ENCODE measurements at regions not wholly inside any gene's neighbourhood (a gene's known extent, or its start where the extent isn't known, plus 50 kb on each side); places are given as distances from the start of the nearest gene placed in this dataset.
"Not testable (repeated sequence)": the region's sequence is repeated elsewhere in the genome, so short reads cannot be mapped to it uniquely, and the experiment has no call there.

GRCh38 chr6:11469684-11470083, 67.9 kb upstream of the TMEM170B start:
- POLR2A ChIA-PET, result no interaction called here
- no peak for DNase-seq (ENCODE audit: extremely low spot score)
- TF ChIP-seq CTCF (IDR thresholded peaks at IDR 0.05; ENCODE audit: control extremely low read depth, extremely low read depth, low read depth, missing control alignments), result no peak
- CTCF ChIA-PET, result interaction anchor here (1.5 to 1.7 kb wide), 2 partner anchors 18 to 26 kb away, joined by 3 to 4 read pairs; no protein-coding TSS in a partner anchor

GRCh38 chr6:11468271-11468670, 69.3 kb upstream of the TMEM170B start:
- DNase-seq (ENCODE audit: extremely low spot score); POLR2A ChIA-PET: not testable (repeated sequence)
- CTCF ChIA-PET, result interaction anchor here (0.8 to 1.6 kb wide), 3 partner anchors 17 to 210 kb away, joined by 3 to 4 read pairs (median 3); no protein-coding TSS in a partner anchor

- CTCF ChIA-PET, result interaction anchor here (1.2 to 2.0 kb wide), 3 partner anchors 26 to 209 kb away, joined by 3 to 10 read pairs (median 4); no protein-coding TSS in a partner anchor
- peak; percentile 39 for DNase-seq (ENCODE audit: extremely low spot score)
- no peak for TF ChIP-seq CTCF (IDR thresholded peaks at IDR 0.05; ENCODE audit: control extremely low read depth, extremely low read depth, low read depth, missing control alignments)
- POLR2A ChIA-PET, result no interaction called here
These were observed 70.2 kb upstream of the TMEM170B start for GRCh38 chr6:11467364-11467763.

DNA sequence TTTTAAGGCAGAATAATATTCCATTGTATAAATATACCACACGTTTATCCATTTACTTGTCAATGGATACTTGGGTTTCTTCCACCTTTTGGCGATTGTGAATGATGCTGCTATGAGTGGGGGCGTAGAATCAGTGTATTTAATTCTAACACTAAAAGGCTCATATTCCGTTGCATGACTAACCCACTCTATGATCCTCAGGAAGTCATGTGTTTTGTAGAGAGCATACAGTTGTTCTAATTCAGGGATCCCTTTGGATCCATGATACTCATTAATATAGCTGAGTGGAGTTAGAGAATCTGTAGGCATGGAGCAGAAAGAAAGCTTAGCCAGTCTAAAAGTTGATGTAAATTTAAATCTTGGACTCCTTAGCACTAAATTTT, 74.2 kb upstream of the TMEM170B start:
- TF ChIP-seq CTCF (IDR thresholded peaks at IDR 0.05; ENCODE audit: control extremely low read depth, extremely low read depth, low read depth, missing control alignments), result no peak

DNA sequence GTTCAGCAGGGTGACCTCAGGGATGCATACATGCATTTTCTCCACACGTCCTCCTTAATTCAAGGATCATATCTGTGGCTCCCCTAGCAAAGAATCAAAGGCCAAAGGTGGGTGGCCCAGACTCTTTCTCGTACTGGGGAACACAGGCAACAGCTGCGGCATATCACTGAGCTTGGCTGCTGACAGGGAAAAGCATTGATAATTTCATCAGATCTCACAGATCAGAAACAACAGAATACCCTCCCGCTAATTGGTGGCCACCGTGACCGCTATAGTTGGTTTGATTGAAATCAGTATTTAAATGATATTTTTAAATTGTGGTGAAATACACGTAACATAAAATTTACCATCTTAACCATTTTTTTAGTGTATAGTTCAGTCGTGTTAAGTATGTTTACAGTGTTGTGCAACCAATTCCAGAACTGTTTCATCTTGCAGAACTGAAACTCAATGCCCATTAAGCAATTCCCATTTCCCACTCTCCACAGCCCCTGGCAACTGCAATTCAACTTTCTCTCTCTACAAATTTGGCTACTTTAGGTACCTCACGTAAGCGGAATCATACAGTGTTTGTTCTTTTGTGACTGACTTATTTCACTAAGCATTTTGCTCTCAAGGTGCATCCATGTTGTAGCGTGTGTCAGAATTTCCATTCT, 74.7 kb upstream of the TMEM170B start:
- no peak for DNase-seq (ENCODE audit: extremely low spot score)
- no peak for TF ChIP-seq CTCF (IDR thresholded peaks at IDR 0.05; ENCODE audit: control extremely low read depth, extremely low read depth, low read depth, missing control alignments)
- ChIA-PET CTCF (no interaction called here), POLR2A (no interaction called here)

More for the DNA sequence above, 74.2 kb upstream of the TMEM170B start:
- DNase-seq (ENCODE audit: extremely low spot score), result no peak
- ChIA-PET POLR2A (no interaction called here), CTCF (interaction anchor here (0.7 kb wide), 1 partner anchor 32 kb away, joined by 3 read pairs; no protein-coding TSS in a partner anchor)

DNA sequence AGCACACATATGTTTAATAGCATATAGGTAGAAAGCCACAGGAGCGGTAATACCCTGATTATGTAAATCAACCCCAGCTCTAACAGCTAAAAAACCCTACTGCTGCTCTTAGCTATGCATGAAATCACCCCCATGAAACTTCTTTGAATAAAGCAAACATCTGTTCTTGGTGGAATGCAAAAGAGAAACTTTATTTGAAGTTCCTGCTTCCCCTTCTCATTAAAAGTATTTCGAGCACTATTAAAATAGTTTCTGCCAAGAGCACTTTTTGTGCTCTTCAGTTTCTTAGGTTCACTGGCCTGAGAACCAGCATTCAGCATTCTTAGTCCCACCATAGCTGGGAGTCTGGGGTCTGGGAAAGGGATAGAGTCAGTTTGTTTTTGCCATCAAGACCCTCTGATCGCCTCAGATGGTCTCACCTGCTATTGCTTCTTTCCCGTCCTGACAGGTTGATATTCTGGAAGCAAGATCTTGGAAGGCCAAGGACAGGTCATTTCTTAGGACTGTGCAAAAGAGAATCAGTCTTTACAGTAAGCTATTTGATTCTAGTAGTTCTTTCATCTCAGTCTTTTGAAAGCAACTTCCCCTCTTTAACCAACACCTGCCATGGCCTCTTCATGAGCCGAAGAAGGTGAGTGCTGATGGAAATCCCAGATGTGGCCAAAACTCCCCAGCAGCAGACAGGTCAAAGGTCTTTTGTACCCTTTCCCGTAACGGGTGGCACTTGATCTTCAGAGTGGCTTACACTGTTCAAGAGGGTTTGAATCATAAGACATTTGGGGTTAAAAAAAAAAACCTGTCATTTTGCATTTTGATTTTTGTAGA, 76.5 kb upstream of the TMEM170B start:
- CTCF ChIA-PET, result interaction anchor here (0.7 to 3.3 kb wide), 14 partner anchors 14 to 317 kb away, joined by 3 to 35 read pairs (median 4); no protein-coding TSS in a partner anchor
- peak; percentile 62 for DNase-seq (ENCODE audit: extremely low spot score)
- no peak for TF ChIP-seq CTCF (IDR thresholded peaks at IDR 0.05; ENCODE audit: control extremely low read depth, extremely low read depth, low read depth, missing control alignments)
- POLR2A ChIA-PET, result interaction anchor here (1.0 kb wide), 1 partner anchor 80 kb away, joined by 3 read pairs; no protein-coding TSS in a partner anchor

Data from GM10248 (cell line).